NCI-H2171 treated with DMSO at 0.1 percent for 48 hours (cell line): ENCODE measurements at regions not wholly inside any gene's neighbourhood (a gene's known extent, or its start where the extent isn't known, plus 50 kb on each side); places are given as distances from the start of the nearest gene placed in this dataset.
A peak's percentile ranks its signal among the peaks of the same experiment; 100 is the strongest.

Experiments used
- DNase-seq: peaks from one replicate; lab custom pipeline; 2025; lab: John Stamatoyannopoulos, UW

GRCh38 chr3:117616227-117616626 is 906.6 kb downstream of the TUSC7 start:
- no peak for DNase-seq

GRCh38 chr3:117617906-117618305 is 908.3 kb downstream of the TUSC7 start:
- DNase-seq, result no peak

GRCh38 chr3:117618462-117618861 is 908.9 kb downstream of the TUSC7 start:
- no peak for DNase-seq

GRCh38 chr3:117619805-117620204 is 910.2 kb downstream of the TUSC7 start:
- DNase-seq, result no peak

GRCh38 chr3:117622171-117622841 is 912.7 kb downstream of the TUSC7 start:
- no peak for DNase-seq

- DNase-seq, result no peak
Measured at GRCh38 chr3:117624424-117624823, 914.8 kb downstream of the TUSC7 start.

GRCh38 chr3:117625174-117625573 is 915.6 kb downstream of the TUSC7 start:
- no peak for DNase-seq

- no peak for DNase-seq
Measured at GRCh38 chr3:117626577-117626976, 917.0 kb downstream of the TUSC7 start.

- DNase-seq, result peak; percentile 6
Measured at GRCh38 chr3:117628823-117629291, 919.3 kb downstream of the TUSC7 start.

- DNase-seq, result no peak
Measured at GRCh38 chr3:117629505-117629904, 919.9 kb downstream of the TUSC7 start.

- DNase-seq, result no peak
Measured at GRCh38 chr3:117630469-117630868, 920.9 kb downstream of the TUSC7 start.

- DNase-seq, result no peak
Measured at GRCh38 chr3:117630885-117631284, 921.3 kb downstream of the TUSC7 start.

GRCh38 chr3:117631781-117632180 is 922.2 kb downstream of the TUSC7 start:
- DNase-seq, result no peak

GRCh38 chr3:117632191-117632590 is 922.6 kb downstream of the TUSC7 start:
- no peak for DNase-seq

GRCh38 chr3:117633207-117633606 is 923.6 kb downstream of the TUSC7 start:
- DNase-seq, result no peak

GRCh38 chr3:117637666-117638065 is 928.1 kb downstream of the TUSC7 start:
- DNase-seq, result no peak

GRCh38 chr3:117644203-117644602 is 934.6 kb downstream of the TUSC7 start:
- DNase-seq, result no peak

- no peak for DNase-seq
Measured at GRCh38 chr3:117645561-117646242, 936.1 kb downstream of the TUSC7 start.

GRCh38 chr3:117647435-117647834 is 937.9 kb downstream of the TUSC7 start:
- DNase-seq, result no peak

GRCh38 chr3:117651246-117651645 is 941.7 kb downstream of the TUSC7 start:
- no peak for DNase-seq

- no peak for DNase-seq
Measured at GRCh38 chr3:117656391-117656790, 946.8 kb downstream of the TUSC7 start.

- no peak for DNase-seq
Measured at GRCh38 chr3:117657278-117657677, 947.7 kb downstream of the TUSC7 start.

GRCh38 chr3:117660941-117661817 is 951.6 kb downstream of the TUSC7 start:
- DNase-seq, result no peak
